SW480 (cell line): ENCODE measurements at regions not wholly inside any gene's neighbourhood (a gene's known extent, or its start where the extent isn't known, plus 50 kb on each side); places are given as distances from the start of the nearest gene placed in this dataset.

Experiments used
- DNase-seq: peaks from one replicate; pipeline ENCODE4 v3.0.0-alpha.2; 2016; ENCODE audit warnings: low spot score

GRCh38 chr4:133058701-133059100 is 90.4 kb upstream of the PCDH10 start:
- DNase-seq = no peak

- no peak for DNase-seq
These were observed 90.0 kb upstream of the PCDH10 start for GRCh38 chr4:133059117-133059516.

- no peak for DNase-seq
These were observed 86.2 kb upstream of the PCDH10 start for GRCh38 chr4:133062851-133063250.

DNA sequence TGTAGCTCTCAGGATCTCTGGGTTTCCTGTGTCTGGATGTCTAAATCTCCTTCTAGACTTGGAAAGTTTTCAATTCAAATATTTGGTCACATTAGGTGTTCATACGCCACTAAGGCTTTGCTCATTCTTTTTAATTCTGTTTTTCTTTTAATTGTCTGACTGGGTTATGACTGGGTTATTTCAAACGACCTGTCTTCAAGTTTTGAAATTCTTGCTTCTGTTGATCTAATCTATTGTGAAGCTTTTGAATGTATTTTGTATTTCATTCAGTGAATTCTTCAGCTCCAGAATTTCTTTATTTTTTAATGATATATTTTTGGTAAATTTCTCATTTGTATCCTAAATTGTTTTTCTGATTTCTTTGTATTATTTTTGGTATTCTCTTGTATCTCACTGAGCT is 81.0 kb upstream of the PCDH10 start:
- no peak for DNase-seq

GRCh38 chr4:133081246-133081645 is 67.8 kb upstream of the PCDH10 start:
- DNase-seq = no peak

- DNase-seq = no peak
These were observed 64.7 kb upstream of the PCDH10 start for GRCh38 chr4:133084421-133084820.

DNA sequence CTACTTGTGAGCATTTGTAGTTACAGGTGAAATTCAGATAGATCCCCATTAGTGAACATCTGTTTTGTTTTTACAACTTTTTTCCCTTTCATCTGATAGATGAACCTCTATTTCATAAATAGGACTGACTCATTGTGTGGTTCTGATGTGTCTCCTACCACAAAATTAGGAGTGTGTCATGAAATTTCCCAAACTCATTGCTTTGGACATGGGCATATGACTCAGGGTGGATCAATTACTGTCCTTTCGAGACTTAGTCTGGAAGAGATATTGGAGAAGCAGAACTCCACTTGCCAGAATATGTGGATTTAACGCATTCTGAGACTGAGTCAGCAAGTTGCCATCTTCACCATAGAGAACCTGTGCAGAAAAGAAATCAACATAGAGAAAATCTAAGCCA is 53.5 kb upstream of the PCDH10 start:
- DNase-seq = no peak

- no peak for DNase-seq
These were observed 52.1 kb upstream of the PCDH10 start for GRCh38 chr4:133096972-133097371.
